Left renal cortex interstitium (tissue), 4 donors: ENCODE measurements at regions not wholly inside any gene's neighbourhood (a gene's known extent, or its start where the extent isn't known, plus 50 kb on each side); places are given as distances from the start of the nearest gene placed in this dataset.

ENCODE experiments used
- DNase-seq, 4 donors: peaks; one replicate each; pipeline ENCODE4 v3.0.0-alpha.2; 2013; ENCODE audit warnings: low read depth in 4 of 4, low spot score in 2 of 4, missing footprints in 1 of 4

- DNase-seq, result no peak
Measured at GRCh38 chr5:8456846-8457186, 587.9 kb downstream of the MTRR start.

GRCh38 chr5:8457187-8458037 is 588.5 kb downstream of the MTRR start:
- DNase-seq, result peak; percentile 77 to 91 (median 86)

- peak in 3 of 4 donors; percentile 3 to 8 (median 6) for DNase-seq
Measured at GRCh38 chr5:8458038-8458383, 589.1 kb downstream of the MTRR start.

- no peak for DNase-seq
Measured at GRCh38 chr5:8461543-8461942, 592.6 kb downstream of the MTRR start.

- no peak for DNase-seq
Measured at GRCh38 chr5:8462565-8462964, 593.6 kb downstream of the MTRR start.

GRCh38 chr5:8470489-8470888 is 601.5 kb downstream of the MTRR start:
- no peak for DNase-seq

- DNase-seq, result no peak
Measured at GRCh38 chr5:8471581-8471980, 602.6 kb downstream of the MTRR start.

- DNase-seq, result no peak
Measured at GRCh38 chr5:8473016-8473415, 604.1 kb downstream of the MTRR start.

- DNase-seq, result no peak
Measured at GRCh38 chr5:8473827-8474568, 605.0 kb downstream of the MTRR start.

GRCh38 chr5:8474569-8474930 is 605.6 kb downstream of the MTRR start:
- DNase-seq, result no peak

- DNase-seq, result no peak
Measured at GRCh38 chr5:8478326-8478725, 609.4 kb downstream of the MTRR start.

- DNase-seq, result no peak
Measured at GRCh38 chr5:8481007-8481406, 612.1 kb downstream of the MTRR start.

- DNase-seq, result no peak
Measured at GRCh38 chr5:8491254-8491653, 622.3 kb downstream of the MTRR start.

- no peak for DNase-seq
Measured at GRCh38 chr5:8493176-8493575, 624.2 kb downstream of the MTRR start.

- no peak for DNase-seq
Measured at GRCh38 chr5:8500426-8500825, 631.5 kb downstream of the MTRR start.

- DNase-seq, result no peak
Measured at GRCh38 chr5:8505196-8505595, 636.2 kb downstream of the MTRR start.

GRCh38 chr5:8508231-8508630 is 639.3 kb downstream of the MTRR start:
- no peak for DNase-seq

GRCh38 chr5:8516356-8516755 is 647.4 kb downstream of the MTRR start:
- DNase-seq, result no peak

- no peak for DNase-seq
Measured at GRCh38 chr5:8517456-8517855, 648.5 kb downstream of the MTRR start.

GRCh38 chr5:8520917-8521316 is 652.0 kb downstream of the MTRR start:
- no peak for DNase-seq

- no peak for DNase-seq
Measured at GRCh38 chr5:8521991-8522390, 653.0 kb downstream of the MTRR start.

- DNase-seq, result no peak
Measured at GRCh38 chr5:8522646-8523045, 653.7 kb downstream of the MTRR start.
